Mesothelial cell of epicardium (in vitro differentiated cells): ENCODE measurements at regions not wholly inside any gene's neighbourhood (a gene's known extent, or its start where the extent isn't known, plus 50 kb on each side); places are given as distances from the start of the nearest gene placed in this dataset.
"Not testable (repeated sequence)": the region's sequence is repeated elsewhere in the genome, so short reads cannot be mapped to it uniquely, and the experiment has no call there.

Source experiments
- DNase-seq, 2 experiments: peaks; one replicate each; pipeline ENCODE4 v3.0.0; 2021; ENCODE audit warnings: low spot score in 2 of 2; ENCODE audit not compliant: unreplicated experiment in 2 of 2
- H3K27ac Mint-ChIP-seq: 2 replicates; pipeline ENCODE4 v1.8.0; 2021; ENCODE audit warnings: mixed read lengths
- H3K27me3 Mint-ChIP-seq: 2 replicates; pipeline ENCODE4 v1.8.0; 2021; ENCODE audit warnings: low read depth, mixed read lengths
- H3K36me3 Mint-ChIP-seq: 2 replicates; pipeline ENCODE4 v1.8.0; 2021; ENCODE audit warnings: mixed read lengths
- H3K4me1 Mint-ChIP-seq: 2 replicates; pipeline ENCODE4 v1.8.0; 2021; ENCODE audit warnings: mixed read lengths
- H3K4me3 Mint-ChIP-seq: 2 replicates; pipeline ENCODE4 v1.8.0; 2021; ENCODE audit warnings: mild to moderate bottlenecking, moderate library complexity, mixed read lengths
- H3K9me3 Mint-ChIP-seq: 2 replicates; pipeline ENCODE4 v1.8.0; 2021; ENCODE audit warnings: mixed read lengths
- CTCF ChIP-seq: fragments of 200-600 bp; sonication (generic); IDR thresholded peaks from one replicate; pipeline ENCODE4 v1.5.0; 2021; ENCODE audit warnings: antibody characterized with exemption; ENCODE audit not compliant: unreplicated experiment

- no peak for DNase-seq
- TF ChIP-seq CTCF: no peak
- no peaks in the 10 kb centered on the region for H3K36me3 Mint-ChIP-seq
- H3K27me3 Mint-ChIP-seq: no peaks in the 10 kb centered on the region
- H3K9me3 Mint-ChIP-seq: no peaks in the 10 kb centered on the region
- no peak overlapping the region for H3K27ac Mint-ChIP-seq
- H3K4me3 Mint-ChIP-seq: no peak overlapping the region
- H3K4me1 Mint-ChIP-seq: no peaks in the 10 kb centered on the region
Observed at GRCh38 chr11:96869207-96869606, 479.4 kb downstream of the JRKL start.

DNA sequence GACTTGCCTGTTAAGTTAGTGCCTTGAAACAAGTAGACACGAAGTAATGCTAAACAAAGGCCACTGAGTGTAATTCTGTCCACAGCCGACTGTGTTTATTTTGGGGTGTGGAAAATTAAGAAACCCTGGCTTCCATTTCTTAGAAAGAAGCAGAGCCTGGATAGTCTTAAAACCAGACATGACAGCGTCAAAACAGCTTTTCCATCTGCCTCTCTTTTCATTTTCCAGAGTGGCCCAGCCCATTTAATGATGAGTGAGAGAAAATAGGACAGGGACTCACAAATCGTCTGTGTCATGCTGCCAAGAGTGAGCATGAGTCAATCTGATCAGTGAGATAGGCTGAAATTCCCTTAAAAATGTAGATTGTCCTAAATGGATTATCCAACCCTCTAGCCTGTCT lies 485.9 kb downstream of the JRKL start:
- H3K36me3 Mint-ChIP-seq: no peaks in the 10 kb centered on the region
- H3K4me1 Mint-ChIP-seq: no peaks in the 10 kb centered on the region
- DNase-seq: no peak
- no peak for TF ChIP-seq CTCF
- no peaks in the 10 kb centered on the region for H3K27me3 Mint-ChIP-seq
- H3K4me3 Mint-ChIP-seq: no peak overlapping the region
- no peak overlapping the region for H3K27ac Mint-ChIP-seq
- H3K9me3 Mint-ChIP-seq: no peaks in the 10 kb centered on the region

- Mint-ChIP-seq H3K9me3 (peaks cover 16% of the 10 kb centered on the region), H3K27ac (no peak overlapping the region), H3K4me1 (no peaks in the 10 kb centered on the region), H3K4me3 (no peak overlapping the region), H3K27me3 (no peaks in the 10 kb centered on the region), H3K36me3 (peaks cover 5% of the 10 kb centered on the region)
- TF ChIP-seq CTCF: no peak
- DNase-seq: no peak
Observed at GRCh38 chr11:96878299-96879051, 488.7 kb downstream of the JRKL start.

DNA sequence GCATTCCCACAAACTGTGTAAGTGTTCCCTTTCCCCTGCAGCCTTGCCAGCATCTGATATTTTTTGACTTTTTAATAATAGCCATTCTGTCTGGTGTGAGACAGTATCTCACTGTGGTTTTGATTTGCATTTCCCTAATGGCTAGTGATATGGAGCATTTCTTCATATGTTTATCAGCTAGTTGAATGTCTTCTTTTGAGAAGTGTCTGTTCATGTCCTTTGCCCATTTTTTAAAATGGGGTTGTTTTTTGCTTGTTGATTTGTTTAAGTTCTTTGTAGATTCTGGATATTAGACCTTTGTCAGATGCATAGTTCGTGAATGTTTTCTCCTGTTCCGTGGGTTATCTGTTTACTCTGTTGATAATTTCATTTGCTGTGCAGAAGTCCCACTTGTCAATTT lies 492.8 kb downstream of the JRKL start:
- not testable (repeated sequence) for H3K4me3 Mint-ChIP-seq, H3K27me3 Mint-ChIP-seq, H3K36me3 Mint-ChIP-seq, H3K27ac Mint-ChIP-seq, DNase-seq, H3K4me1 Mint-ChIP-seq
- H3K9me3 Mint-ChIP-seq: peaks cover 16% of the 10 kb centered on the region

- Mint-ChIP-seq H3K27ac (no peak overlapping the region), H3K4me3 (no peak overlapping the region), H3K4me1 (peaks cover 3% of the 10 kb centered on the region), H3K27me3 (peaks cover 2% of the 10 kb centered on the region), H3K36me3 (peaks cover 5% of the 10 kb centered on the region), H3K9me3 (peaks cover 16% of the 10 kb centered on the region)
- TF ChIP-seq CTCF: no peak
- no peak for DNase-seq
Observed at GRCh38 chr11:96885405-96885804, 495.6 kb downstream of the JRKL start.

DNA sequence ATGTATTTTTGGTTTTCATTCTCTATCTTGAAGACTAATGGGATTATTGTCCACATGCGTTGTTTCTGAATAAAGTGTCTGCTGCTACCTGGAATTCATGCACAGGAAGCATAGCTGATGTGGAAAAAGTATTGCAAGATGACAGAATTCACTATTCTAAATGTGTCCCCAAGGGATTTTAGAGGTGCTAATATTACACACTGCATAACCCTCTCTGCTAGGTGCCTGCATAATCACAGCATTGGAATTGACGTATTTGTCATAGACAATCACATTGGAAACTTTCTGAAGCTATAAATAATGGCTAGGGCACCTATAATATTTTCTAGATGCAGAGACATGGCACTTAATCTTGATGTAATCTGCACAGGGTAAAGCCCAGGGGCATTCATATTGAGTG lies 496.1 kb downstream of the JRKL start:
- H3K4me1 Mint-ChIP-seq: peaks cover 3% of the 10 kb centered on the region
- peaks cover 2% of the 10 kb centered on the region for H3K27me3 Mint-ChIP-seq
- DNase-seq: no peak
- H3K27ac Mint-ChIP-seq: no peak overlapping the region
- H3K4me3 Mint-ChIP-seq: no peak overlapping the region
- peaks cover 5% of the 10 kb centered on the region for H3K36me3 Mint-ChIP-seq
- no peak for TF ChIP-seq CTCF
- peaks cover 16% of the 10 kb centered on the region for H3K9me3 Mint-ChIP-seq
